GOT3 (cell line): ENCODE measurements at regions not wholly inside any gene's neighbourhood (a gene's known extent, or its start where the extent isn't known, plus 50 kb on each side); places are given as distances from the start of the nearest gene placed in this dataset.
"Not testable (repeated sequence)": the region's sequence is repeated elsewhere in the genome, so short reads cannot be mapped to it uniquely, and the experiment has no call there.

Source experiments
- DNase-seq: peaks from one replicate; lab custom pipeline; 2025; ENCODE audit warnings: mixed read lengths; lab: John Stamatoyannopoulos, UW

DNA sequence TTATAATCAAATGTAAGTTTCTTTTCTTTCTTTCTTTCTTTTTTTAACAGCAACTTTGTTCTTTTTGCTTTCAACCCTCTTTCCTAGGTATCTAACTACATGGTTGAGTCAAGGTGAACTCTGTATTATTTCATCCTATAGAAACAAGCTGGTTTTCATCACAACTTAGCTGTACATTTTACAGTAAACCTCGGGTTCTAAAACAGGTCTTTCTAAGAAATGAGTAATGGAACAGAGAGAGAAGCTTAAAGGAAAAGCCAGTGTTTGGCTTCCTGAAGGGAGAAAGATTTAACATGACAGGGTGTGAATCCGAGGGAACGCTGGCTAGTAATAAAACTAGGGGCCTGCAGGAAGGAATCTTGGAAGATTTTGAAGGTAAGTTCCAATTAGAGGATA is 143.4 kb upstream of the ITGB1 start:
- no peak for DNase-seq

DNA sequence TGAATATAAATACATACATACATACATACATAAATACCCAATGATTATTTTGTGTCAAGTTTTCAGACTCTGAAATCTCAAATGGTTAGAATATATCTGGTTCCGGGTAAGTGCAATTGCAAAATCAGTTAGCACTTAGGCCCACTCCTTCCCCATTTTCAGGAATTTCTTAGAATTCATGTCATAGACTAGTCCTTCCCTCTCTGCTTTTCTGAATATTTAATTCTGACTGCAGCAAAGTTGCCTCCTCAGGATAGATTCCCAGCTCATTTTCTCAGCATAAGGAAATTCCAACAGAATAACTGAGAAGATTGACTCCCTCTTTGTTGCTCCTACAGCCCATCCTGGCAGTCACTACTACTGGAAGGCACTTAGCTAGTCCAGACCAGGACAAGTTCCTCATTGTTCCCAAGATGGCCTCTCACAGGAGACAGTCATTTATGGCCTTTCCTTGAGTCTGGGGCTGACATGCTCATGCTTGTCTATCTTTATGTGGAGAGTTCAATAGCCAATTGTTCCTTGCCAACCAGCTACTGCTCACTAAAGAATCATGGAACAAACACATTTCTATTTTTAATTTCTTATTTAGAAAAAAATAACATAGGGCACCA is 142.9 kb upstream of the ITGB1 start:
- no peak for DNase-seq

DNA sequence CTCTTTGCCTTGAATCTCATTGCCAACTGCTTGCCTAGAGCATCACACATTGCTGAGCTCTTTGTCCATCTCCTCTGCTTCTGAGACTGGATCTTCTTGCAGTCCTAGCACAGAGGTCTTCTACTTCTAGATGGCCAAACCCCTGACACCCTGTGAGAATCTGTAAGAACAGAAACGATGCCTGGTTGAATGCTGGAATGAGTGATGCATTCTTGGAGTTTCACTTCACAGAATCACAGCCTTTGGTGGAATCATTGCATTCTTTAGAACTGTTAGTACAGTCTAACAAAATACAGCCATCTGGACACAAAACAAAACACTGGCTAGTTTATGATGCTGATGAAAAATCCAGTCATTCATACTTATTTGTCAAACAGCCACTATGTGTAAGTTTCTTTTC is 141.7 kb upstream of the ITGB1 start:
- DNase-seq = no peak

DNA sequence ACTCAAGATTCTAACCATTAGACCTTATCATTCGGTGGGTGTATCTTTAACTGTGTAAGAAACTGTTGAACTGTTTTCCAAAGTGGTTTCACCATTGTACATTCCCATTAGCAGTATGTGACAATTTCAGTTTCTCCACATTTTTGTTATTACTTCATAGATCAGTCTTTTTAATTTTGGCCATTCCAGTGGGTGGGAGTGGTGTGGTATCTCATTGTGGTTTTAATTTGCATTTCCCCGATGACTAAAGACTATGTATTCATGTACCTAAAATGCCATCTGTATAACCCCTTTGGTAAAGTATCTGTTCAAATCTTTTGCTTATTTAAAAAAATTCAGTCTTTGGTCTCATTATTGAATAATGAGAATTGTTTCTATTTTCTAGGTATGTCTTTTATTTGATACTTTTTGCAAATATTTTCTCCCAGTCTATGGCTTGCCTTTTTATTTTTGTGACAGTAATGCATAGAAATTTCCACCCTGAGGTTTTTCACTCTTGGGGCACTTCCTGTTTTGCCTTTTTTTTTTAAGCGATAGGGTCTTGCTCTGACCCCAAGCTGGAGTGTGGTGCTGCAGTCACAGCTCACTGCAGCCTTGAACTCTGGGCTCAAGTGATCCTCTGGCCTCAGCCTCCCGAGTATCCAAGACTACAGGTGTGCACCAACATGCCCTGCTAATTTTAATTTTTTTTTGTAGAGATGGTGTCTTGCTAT is 141.1 kb upstream of the ITGB1 start:
- no peak for DNase-seq

DNA sequence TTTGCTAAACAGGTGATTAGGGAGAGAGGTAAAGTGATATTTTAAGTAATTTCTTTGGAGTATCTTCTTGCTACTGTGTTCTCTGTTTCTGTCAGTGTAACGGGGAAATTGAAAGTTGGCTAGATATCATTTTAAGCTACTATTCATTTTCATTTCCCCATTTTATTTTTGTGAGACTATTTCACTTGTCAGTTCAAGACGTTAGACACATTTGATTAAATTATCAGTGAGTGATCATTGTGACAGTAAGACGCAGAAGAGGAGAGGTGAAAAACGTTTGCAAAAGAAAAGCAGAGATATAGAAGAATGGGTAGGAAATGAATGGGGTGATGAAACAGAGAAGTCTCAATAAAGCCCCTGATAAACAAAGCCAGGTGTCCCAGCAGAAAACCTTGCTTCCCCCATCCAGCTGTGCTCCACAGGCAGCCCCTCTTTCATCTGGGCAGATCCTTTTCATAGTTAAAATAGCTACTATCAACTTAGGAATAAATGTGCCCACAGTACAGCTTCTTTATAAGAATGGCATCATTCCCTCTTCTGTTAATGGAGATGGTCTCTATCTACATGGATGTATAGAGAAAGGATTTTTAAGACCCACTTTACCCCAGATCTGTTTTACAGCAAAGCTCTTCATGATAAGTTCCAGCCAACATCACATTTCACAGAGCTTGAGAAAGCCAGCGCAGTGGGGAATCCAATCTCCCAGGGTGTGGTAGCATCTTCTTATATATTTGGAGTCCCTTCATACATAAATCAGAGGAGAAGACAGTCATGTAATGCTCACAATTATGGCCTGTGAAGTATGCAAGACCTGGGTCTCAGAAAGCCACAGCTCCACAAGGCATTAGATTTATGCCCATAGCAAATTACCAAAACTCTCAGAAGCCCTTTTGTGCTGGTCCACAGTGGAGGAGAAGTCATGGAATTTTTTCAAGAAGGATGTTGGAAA is 138.1 kb upstream of the ITGB1 start:
- no peak for DNase-seq

DNA sequence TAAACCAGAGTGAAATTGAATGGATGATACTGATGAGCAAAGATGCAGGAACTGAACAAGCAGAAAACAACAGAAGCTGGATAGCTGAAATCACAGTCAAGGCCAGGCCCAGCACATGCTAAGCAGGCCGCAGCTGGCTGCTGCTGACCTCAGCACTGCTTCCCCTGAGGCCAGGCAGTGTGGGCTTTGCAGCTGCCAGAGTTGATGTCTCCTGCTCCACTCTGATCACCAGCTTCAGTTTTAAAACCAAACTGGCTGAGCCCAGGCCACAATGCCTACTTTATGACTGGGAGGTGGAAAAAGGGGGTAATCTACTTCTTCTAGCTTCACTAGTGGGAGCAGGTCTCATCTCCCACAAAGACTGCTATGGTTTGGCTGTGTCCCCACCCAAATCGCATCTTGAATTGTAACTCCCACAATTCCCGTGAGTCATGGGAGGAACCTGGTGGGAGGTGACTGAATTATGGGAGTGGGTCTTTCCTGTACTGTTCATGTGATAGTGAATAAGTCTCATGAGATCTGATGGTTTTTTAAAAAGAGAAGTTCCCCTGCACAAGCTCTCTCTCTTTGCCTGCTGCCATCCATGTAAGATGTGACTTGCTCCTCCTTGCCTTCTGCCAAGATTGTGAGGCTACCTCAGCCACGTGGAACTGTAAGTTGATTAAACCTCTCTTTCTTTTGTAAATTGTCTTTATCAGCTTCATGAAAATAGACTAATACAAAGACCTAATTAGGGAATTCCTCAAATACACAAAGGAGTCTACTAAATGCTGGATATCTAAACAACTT is 136.4 kb upstream of the ITGB1 start:
- DNase-seq = no peak

DNA sequence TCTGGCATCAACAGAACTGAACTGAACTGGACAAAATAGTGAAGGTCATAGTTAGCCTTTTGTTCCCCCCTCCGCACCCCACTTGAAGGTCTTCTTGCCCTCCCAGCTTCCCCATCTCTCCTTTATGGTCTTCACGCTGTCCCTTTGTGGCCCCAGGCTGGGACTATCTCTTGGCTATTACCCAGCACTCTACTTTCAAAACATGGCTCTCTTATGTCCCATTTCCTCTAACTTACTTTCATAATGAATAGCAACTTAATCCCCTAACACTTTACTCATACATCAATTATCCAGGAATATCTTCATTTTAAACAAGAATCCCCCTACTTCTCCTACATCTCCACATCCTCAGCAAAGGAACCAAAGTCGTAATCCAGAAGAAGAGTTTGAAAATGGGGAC is 135.3 kb upstream of the ITGB1 start:
- DNase-seq = no peak

DNA sequence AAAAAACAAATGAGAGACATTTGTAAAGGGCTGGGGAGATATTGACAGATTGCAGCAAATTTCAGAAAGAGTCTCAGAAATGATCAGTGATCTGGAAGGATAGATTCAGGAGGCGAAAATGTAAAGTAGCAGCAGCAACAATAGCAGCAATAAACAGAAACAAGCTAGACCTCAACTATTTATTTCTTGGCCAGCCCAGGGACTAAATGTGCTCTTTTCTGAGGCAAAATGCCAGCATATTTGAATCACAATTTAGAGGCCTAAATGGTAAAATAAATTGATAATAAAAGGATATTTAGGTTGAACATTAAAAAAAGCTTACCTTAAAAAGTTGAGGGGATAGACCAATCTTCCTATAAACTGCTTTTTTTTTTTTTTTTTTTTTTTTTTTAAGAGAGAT is 134.6 kb upstream of the ITGB1 start:
- DNase-seq = no peak

DNA sequence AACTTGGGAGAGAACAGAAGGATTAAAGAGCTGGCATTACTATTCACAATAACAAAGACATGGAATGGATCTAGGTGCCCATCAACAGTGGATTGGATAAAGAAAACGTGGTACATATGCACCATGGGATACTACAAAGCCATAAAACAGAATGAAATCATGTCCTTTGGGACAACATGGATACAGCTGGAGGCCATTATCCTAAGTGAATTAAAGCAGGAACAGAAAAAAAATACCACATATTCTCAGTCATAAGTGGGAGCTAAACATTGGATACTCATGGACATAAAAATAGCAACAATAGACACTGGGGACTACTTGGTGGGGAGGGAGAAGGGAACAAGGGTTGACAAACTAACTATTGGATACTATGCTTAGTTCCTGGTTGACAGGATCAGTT is 133.2 kb upstream of the ITGB1 start:
- DNase-seq = no peak

DNA sequence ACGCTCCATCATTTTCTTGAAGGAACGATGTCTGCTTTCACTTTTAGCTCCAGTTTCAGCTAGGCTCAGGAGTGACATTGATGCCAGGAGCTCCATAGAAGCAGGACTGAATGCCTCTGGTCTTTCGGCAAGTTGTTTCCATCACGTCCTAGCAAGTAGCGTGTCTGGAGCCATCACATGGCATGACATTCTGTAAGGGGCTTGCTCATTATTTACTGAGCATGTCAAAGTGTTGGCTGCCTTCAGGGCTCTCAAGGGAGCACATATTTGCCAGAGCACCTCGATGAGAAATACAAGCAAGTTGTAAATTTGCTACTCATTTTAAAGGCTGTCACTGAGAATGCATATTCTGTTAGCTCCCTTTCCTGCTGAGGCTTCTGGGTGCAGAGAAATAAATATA is 131.0 kb upstream of the ITGB1 start:
- no peak for DNase-seq

DNA sequence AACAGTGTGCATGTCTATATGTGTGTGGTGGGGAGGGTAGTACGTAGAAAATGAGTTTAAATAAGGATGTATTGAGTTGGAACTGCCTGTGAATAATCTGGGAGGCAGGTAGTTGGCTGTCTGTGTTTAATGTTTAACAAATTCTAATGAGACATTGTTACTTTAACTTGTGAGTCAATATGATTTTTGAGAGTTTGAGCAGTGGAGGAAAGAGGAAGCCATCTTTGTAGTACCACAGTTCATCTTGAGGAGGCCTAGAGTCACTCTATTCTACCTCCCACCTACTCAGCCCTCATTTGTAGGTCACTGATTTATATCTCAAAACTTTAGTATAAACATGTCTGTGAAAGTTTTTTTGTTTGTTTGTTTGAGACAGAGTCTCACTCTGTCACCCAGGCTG is 129.9 kb upstream of the ITGB1 start:
- DNase-seq = no peak

DNA sequence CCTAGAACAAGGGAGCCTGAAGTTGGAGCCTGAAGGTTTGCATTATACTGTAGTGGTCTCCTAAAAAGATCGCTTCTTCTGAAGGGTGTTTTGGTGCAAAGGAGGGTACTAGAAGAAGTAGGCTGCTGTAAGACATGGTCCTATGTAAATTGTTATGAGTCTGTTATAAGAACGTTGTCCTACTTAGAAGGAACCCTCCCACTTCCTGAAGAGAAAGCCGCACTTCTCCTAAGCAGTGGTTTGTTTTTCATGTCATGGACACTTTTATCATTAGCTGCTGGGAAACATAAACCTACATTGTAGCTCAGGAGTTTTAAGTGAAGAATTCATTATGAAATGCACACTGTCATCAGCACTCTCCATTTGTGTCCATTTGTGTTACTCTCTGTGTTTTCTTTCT is 129.1 kb upstream of the ITGB1 start:
- no peak for DNase-seq

DNA sequence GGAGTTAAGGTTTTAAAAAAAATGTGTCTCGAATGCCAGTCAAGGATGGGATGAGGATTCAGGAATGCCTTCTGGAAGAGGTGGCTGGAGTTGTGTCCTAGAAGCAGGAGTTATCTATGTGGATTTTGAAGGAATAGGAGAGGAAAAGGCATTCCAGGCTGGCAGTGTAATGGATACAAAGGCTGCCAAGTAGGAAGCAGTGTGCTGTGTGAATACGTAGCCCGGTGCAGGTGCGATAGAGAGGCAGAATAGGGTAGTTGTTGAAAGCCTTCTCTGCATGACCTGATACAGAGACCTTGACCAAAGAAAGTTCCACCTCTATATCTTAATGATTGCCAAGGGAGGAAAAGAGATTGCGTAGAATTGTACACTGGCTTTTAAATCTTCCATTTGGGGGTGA is 128.1 kb upstream of the ITGB1 start:
- no peak for DNase-seq

DNA sequence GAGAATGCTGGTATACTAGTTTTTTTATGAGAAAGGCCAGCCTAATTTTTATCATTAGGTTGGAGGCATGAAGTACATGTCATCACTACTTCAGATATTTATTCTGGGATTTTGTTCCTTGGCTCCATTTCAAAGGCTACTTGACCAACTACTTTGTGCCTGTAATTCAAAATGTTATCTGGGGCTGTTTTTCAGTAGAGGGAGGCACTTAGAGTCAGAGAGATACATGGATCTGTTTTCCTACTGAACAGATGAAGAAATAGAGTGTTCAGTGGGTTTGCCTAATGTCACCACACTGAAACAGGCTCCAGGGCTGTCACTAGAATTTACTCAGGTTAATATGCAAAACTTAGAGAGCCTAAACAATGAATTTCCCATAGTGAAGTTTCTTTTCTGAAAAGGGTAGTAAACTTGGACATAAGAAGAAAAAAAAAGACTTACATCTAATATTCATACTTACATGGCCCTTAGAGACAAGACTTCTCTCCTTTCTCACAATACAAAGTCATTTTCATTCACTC is 127.3 kb upstream of the ITGB1 start:
- no peak for DNase-seq

DNA sequence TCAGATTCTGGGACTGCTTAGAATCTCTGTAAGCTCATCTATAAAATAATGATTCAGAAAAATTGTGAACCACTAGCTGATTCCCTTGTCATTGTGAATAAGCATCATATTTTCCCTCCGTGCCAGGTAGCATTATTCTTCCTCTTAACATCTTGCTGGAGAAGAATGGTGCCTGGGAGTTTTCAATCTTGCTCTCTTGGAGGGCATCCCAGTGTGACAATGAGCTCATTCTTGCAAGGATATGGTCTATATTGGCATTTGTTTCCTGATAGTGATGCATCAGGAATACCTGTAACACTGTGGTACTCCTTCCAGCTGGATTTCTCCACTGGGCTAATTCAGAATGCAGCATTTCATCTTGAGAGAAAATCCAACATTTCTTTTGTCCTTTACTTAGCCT is 126.4 kb upstream of the ITGB1 start:
- no peak for DNase-seq

DNA sequence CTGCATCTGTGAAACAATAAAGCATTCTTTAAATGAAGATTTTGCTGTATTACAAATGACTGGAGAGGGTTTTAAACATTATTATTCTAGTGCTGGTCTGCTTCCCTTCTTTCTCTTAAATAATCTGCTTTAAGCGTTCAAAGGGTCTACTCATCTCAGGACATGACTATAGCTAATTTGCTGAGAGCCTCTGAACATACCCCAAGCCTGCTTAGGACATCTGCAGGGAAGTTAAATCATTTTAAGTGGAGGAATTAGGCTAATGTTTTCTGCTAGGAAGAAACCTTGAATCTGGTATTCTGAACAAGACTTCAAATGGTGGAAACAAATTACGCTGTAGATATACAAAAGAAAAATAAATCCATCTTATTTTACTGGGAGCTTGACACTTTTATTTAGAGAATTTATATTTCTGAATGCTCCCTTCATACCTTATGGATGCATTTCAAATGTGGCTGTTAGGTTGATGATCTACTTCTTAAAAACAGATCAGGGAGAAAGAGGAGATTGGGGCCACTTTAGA is 124.4 kb upstream of the ITGB1 start:
- no peak for DNase-seq

DNA sequence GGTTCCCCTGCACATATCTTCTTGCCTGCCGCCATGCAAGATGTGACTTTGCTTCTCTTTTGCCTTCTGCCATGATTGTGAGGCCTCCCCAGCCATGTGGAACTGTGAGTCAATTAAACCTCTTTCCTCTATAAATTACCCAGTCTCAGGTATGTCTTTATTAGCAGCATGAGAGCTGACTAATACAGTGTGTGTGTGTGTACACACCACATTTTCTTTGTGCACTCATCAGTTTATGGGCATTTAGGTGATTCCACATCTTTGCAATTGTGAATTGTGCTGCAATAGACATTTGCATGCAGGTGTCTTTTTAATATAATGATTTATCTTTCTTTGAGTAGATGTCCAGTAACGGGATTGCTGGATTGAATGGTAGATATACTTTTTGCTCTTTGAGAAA is 122.4 kb upstream of the ITGB1 start:
- not testable (repeated sequence) for DNase-seq

DNA sequence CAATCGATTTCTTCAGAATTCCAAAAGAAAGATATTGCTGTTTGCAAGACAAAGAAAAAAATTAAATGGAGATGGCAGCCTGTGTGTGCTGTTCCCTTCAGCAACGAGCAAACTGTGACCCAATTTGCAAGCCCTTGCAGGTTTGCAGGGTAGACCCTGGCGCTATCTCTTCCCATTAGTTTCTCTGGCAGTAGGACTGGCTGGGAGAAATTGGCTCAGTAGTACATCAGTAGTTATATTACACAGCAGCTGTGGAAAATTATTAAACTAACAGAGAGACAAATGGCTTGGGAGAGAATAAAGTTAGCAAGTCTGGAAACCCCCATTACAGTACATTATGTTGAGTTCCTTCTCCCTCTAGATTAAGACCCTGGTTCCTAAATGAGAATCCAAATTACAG is 116.4 kb upstream of the ITGB1 start:
- no peak for DNase-seq

DNA sequence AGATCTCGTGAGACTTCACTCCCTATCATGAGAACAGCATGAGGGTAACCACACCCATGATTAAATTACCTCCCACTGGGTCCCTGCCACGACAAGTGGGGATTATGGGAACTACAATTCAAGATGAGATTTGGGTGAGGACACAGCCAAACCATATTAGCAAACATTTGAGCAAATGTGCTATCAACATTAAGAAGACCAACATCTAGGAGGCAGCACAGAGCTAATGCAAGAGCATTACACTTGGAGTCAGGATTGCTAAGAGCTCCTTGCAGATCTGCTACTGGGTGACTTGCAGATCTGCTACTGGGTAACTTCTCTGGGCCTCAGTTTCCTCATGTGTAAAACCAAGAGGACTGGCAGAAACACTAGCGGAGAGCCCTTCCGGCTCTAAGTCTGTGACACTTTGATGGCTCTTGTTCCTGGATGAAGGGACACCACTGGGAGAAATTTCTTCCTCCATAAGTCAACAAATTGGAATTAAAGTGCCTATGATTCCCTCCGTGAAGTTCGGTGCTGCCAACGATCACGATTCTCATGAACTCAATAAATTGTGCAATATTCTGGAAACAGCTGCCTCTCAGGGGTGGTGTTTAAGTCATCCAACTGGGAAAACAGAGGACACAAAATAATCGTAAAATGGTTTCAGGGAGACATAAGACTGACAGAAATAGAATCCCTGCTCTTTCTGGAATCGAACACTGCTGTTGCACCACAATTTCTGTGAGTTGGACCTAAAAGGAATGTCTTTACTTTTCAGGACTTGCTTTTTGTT is 115.8 kb upstream of the ITGB1 start:
- DNase-seq = no peak

DNA sequence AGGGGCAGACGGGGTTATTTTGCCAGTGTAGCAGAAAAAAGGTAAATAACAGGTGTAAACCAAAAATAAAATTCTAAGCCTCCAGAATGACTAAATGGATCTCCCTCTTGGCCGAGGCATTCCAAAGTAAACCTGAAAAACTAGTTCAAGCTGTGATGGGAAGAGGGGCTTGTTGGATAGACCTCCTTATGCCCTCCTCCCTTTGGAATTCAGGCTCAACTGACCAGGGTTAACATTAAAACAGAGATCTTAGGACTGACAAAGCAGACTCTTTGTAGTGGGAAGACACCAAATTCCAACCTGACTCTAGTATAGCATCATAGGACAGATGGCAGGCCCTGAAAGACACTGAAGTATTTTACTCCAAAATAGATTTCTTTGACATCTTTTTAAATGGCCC is 113.8 kb upstream of the ITGB1 start:
- DNase-seq = no peak

DNA sequence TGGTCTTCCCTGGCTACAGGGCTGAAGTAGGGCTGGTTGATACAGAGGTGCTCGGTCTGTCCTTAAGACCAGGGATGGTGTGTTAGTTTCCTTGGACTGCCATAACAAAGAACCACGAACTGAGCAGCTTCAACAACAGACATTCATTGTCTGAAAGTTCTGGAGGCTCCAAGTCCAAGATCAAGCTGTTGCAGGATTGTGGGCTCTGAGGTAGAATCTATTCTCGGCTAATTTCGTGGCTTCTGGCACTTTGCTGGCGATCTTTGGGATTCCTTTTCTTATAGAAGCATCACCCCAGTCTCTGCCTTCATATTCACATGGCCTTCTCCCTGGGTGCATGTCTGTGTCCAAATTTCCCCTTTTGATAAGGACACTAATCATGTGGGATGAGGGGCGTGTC is 112.1 kb upstream of the ITGB1 start:
- DNase-seq = no peak
